Heart left ventricle (tissue), 16 donors: ENCODE measurements at regions not wholly inside any gene's neighbourhood (a gene's known extent, or its start where the extent isn't known, plus 50 kb on each side); places are given as distances from the start of the nearest gene placed in this dataset.
A peak's percentile ranks its signal among the peaks of the same experiment; 100 is the strongest.

Source experiments
- ATAC-seq, 4 donors: fragments of 200-7000 bp; cut with Tn5 transposase; one replicate each; pipeline ENCODE4 v1.9.1; 2020 to 2022; ENCODE audit warnings: moderate library complexity in 4 of 4, mild to moderate bottlenecking in 3 of 4, moderate number of reproducible peaks in 1 of 4
- DNase-seq, 5 donors: peaks; one replicate each; pipeline ENCODE4 v3.0.0-alpha.2; 2020
- H3K27ac ChIP-seq, 12 donors: fragments of 200-600 bp; sonication (generic) in 4 of 12; one replicate each; pipeline versions ENCODE4 v1.5.0 to v1.8.0; 2016 to 2022; ENCODE audit warnings: mild to moderate bottlenecking in 2 of 12
- H3K27me3 ChIP-seq, 9 donors: fragments of 200-600 bp; sonication (generic) in 2 of 9; one replicate each; pipeline versions ENCODE4 v1.5.1 to v1.8.0; 2016 to 2022; ENCODE audit warnings: mild to moderate bottlenecking in 3 of 9
- H3K36me3 ChIP-seq, 9 donors: fragments of 200-600 bp; sonication (generic) in 2 of 9; one replicate each; pipeline versions ENCODE4 v1.5.0 to v1.8.0; 2018 to 2022; ENCODE audit warnings: mild to moderate bottlenecking in 2 of 9
- H3K4me1 ChIP-seq, 12 donors: fragments of 200-600 bp; sonication (generic) in 4 of 12; one replicate each; pipeline versions ENCODE4 v1.5.0 to v1.8.0; 2016 to 2022; ENCODE audit warnings: mild to moderate bottlenecking in 3 of 12
- H3K4me3 ChIP-seq, 12 donors: fragments of 200-600 bp; sonication (generic) in 4 of 12; one replicate each; pipeline versions ENCODE4 v1.5.0 to v1.8.0; 2017 to 2022; ENCODE audit warnings: mild to moderate bottlenecking in 9 of 12, moderate library complexity in 4 of 12
- H3K9me3 ChIP-seq, 12 donors: fragments of 200-600 bp; sonication (generic) in 4 of 12; one replicate each; pipeline versions ENCODE4 v1.5.0 to v1.8.0; 2016 to 2022; ENCODE audit warnings: mild to moderate bottlenecking in 1 of 12
- CTCF ChIP-seq, 12 donors: fragments of 200-600 bp; sonication (generic) in 4 of 12; IDR thresholded peaks; one replicate each; pipeline versions ENCODE4 v1.5.0 to v1.8.0; 2018 to 2022; ENCODE audit warnings: antibody characterized with exemption in 12 of 12, mild to moderate bottlenecking in 5 of 12
- POLR2A ChIP-seq, 2 donors: fragments of 450-650 bp; IDR thresholded peaks; one replicate each; pipeline ENCODE4 v1.6.1; 2017; ENCODE audit warnings: antibody characterized with exemption in 2 of 2, mild to moderate bottlenecking in 2 of 2, moderate library complexity in 2 of 2
- WGBS, 4 donors: extraction: QIAGEN DNeasy Blood & Tissue Kit in 2 of 4; methylation state at CpG; one replicate each; pipeline versions ENCODE4 v1.1.5 to v1.1.7; 2013 to 2018; 5-methylcytosine and 5-hydroxymethylcytosine counted together
- intact Hi-C, 10 donors: fragments of 100-400 bp; cut with DNase I; formaldehyde crosslinking; loops; one replicate each; pipeline versions ENCODE4 v1.11.1 to v1.14.2; 2022
- donor health status: ischemic (EF 13 %, LVEDD 7.1; RV severe dilation, severe dysfunction).
- donor health status: healthy with polysubstance abuse.
- donor health status: DM: no; HTN: yes; CAD: no.
- donor health status: DM: no; HTN: no; CAD: no.
- donor health status: ischemic (EF 25% LVEDD 6.9; RV normal size, moderate dysfunction).
- donor health status: ischemic (EF 25% LVEDD 5.7; RV mildly dilated, moderate dysfunction).
- donor health status: healthy.
- donor health status: DM: yes; HTN: yes; CAD: no.
- donor health status: ischemic (EF 35%, LVEDD 5.7; RV mildly dilated, moderate dysfunction).
- donor health status: nonischemic (EF 11% LVEDD 7.7; RV severe dilation, severe dysfunction).
- donor health status: DM: yes; HTN: yes; CAD: no.
- donor health status: PGD.
- donor health status: ischemic (EF 29% LVEDD 5.4; RV normal size, mild dysfunction).
- donor health status: nonischemic (EF 23%, LVEDD 6.1; RV moderate dilation, normal function).

GRCh38 chr16:31693733-31694132 is 166.0 kb downstream of the AHSP start:
- TF ChIP-seq POLR2A (IDR thresholded peaks at IDR 0.05) (no peak), CTCF (IDR thresholded peaks at IDR 0.05) (no peak)
- WGBS, 4 donors, result 92 to 98% (median 93%) methylated on average over 6 of the region's 6 CpGs
- intact Hi-C loops, result no loop called here

GRCh38 chr16:31694461-31694860 is 166.8 kb downstream of the AHSP start:
- H3K4me1 ChIP-seq, result no peaks in the 10 kb centered on the region
- no peak for DNase-seq
- ATAC-seq, result no peak
- no peak overlapping the region for H3K27ac ChIP-seq
- no peak for TF ChIP-seq POLR2A (IDR thresholded peaks at IDR 0.05)
- TF ChIP-seq CTCF (IDR thresholded peaks at IDR 0.05), result no peak
- 91 to 97% (median 93%) methylated on average over 2 of the region's 2 CpGs for WGBS, 4 donors
- H3K9me3 ChIP-seq, result no peaks in the 10 kb centered on the region
- H3K4me3 ChIP-seq, result no peak overlapping the region
- H3K27me3 ChIP-seq, result no peaks in the 10 kb centered on the region
- no peaks in the 10 kb centered on the region for H3K36me3 ChIP-seq
- intact Hi-C loops, result no loop called here

More at GRCh38 chr16:31693733-31694132, 166.0 kb downstream of the AHSP start:
- no peak for ATAC-seq
- Histone ChIP-seq H3K4me3 (no peak overlapping the region), H3K27me3 (no peaks in the 10 kb centered on the region), H3K9me3 (no peaks in the 10 kb centered on the region), H3K4me1 (no peaks in the 10 kb centered on the region), H3K27ac (no peak overlapping the region), H3K36me3 (no peaks in the 10 kb centered on the region)
- no peak for DNase-seq

GRCh38 chr16:31695667-31696066 is 168.0 kb downstream of the AHSP start:
- intact Hi-C loops, result loop anchor here in 1 of 10 donors (2.0 kb wide), 1 partner anchor 237 kb away; the partner anchor contains the start of gene ARMC5
- H3K4me1 ChIP-seq, result peaks cover 0 to 7% (median 0%) of the 10 kb centered on the region in 12 donors
- WGBS, 4 donors, result 35 to 51% (median 43%) methylated on average over 4 of the region's 4 CpGs
- peak overlapping the region in 1 of 12 donors; percentile 35 for H3K27ac ChIP-seq
- peaks cover 0 to 3% (median 0%) of the 10 kb centered on the region in 9 donors for H3K27me3 ChIP-seq
- no peaks in the 10 kb centered on the region for H3K36me3 ChIP-seq
- H3K9me3 ChIP-seq, result no peaks in the 10 kb centered on the region
- no peak for TF ChIP-seq CTCF (IDR thresholded peaks at IDR 0.05)
- no peak for TF ChIP-seq POLR2A (IDR thresholded peaks at IDR 0.05)
- ATAC-seq (peak in 2 of 4 donors; percentile 36 to 68), DNase-seq (no peak)
- H3K4me3 ChIP-seq, result no peak overlapping the region

GRCh38 chr16:31696968-31697743 is 169.5 kb downstream of the AHSP start:
- Histone ChIP-seq H3K27ac (no peak overlapping the region), H3K4me3 (no peak overlapping the region), H3K27me3 (peaks cover 0 to 5% (median 0%) of the 10 kb centered on the region in 9 donors), H3K36me3 (no peaks in the 10 kb centered on the region), H3K9me3 (no peaks in the 10 kb centered on the region), H3K4me1 (peaks cover 0 to 21% (median 8%) of the 10 kb centered on the region in 12 donors)
- no peak for ATAC-seq
- peak in 9 of 12 donors; percentile 7 to 44 (median 32) for TF ChIP-seq CTCF (IDR thresholded peaks at IDR 0.05)
- no peak for TF ChIP-seq POLR2A (IDR thresholded peaks at IDR 0.05)
- intact Hi-C loops, result loop anchor here in 1 of 10 donors (2.0 kb wide), 1 partner anchor 238 kb away; the partner anchor contains the start of gene ARMC5
- DNase-seq, result no peak
- WGBS, 4 donors, result 39 to 48% (median 43%) methylated on average over 8 of the region's 8 CpGs
